HEK293T (cell line): ENCODE measurements at regions not wholly inside any gene's neighbourhood (a gene's known extent, or its start where the extent isn't known, plus 50 kb on each side); places are given as distances from the start of the nearest gene placed in this dataset.

Experiments
- CTCF ChIA-PET: fragments of 350-600 bp; formaldehyde crosslinking; extraction: SDS; loops from one replicate; lab custom pipeline; 2021; ENCODE audit warnings: antibody characterized with exemption, inconsistent platforms; lab: Yijun Ruan, JAX
- POLR2A ChIA-PET: fragments of 350-600 bp; formaldehyde crosslinking; extraction: SDS; loops from one replicate; lab custom pipeline; 2020; ENCODE audit warnings: antibody characterized with exemption, inconsistent platforms; lab: Yijun Ruan, JAX
- DNase-seq: peaks from one replicate; pipeline ENCODE4 v3.0.0; 2012; ENCODE audit warnings: mixed read lengths; ENCODE audit errors: extremely low spot score
- ARNT ChIP-seq: fragments of 450-650 bp; IDR thresholded peaks from 2 replicates; pipeline ENCODE4 v1.6.1; 2017; ENCODE audit warnings: mild to moderate bottlenecking
- BHLHE40 ChIP-seq: fragments of 450-650 bp; IDR thresholded peaks from 2 replicates; pipeline ENCODE4 v1.6.1; 2016; ENCODE audit warnings: mild to moderate bottlenecking, moderate library complexity, borderline replicate concordance
- CTBP1 ChIP-seq: fragments of 450-650 bp; IDR thresholded peaks from 2 replicates; pipeline ENCODE4 v1.6.1; 2016; ENCODE audit warnings: borderline replicate concordance
- ELF4 ChIP-seq: fragments of 450-650 bp; IDR thresholded peaks from 2 replicates; pipeline ENCODE4 v1.6.1; 2017; ENCODE audit warnings: antibody characterized with exemption
- FOXA1 ChIP-seq: fragments of 450-650 bp; IDR thresholded peaks from 2 replicates; pipeline ENCODE4 v1.6.1; 2016; ENCODE audit warnings: mild to moderate bottlenecking
- FOXK2 ChIP-seq: fragments of 450-650 bp; IDR thresholded peaks from 2 replicates; pipeline ENCODE4 v1.6.1; 2016; ENCODE audit warnings: mild to moderate bottlenecking
- FOXM1 ChIP-seq: fragments of 450-650 bp; IDR thresholded peaks from 2 replicates; pipeline ENCODE4 v1.6.1; 2017; ENCODE audit warnings: mild to moderate bottlenecking, borderline replicate concordance
- HDGF ChIP-seq: fragments of 450-650 bp; IDR thresholded peaks from 2 replicates; pipeline ENCODE4 v1.6.1; 2017; ENCODE audit warnings: antibody characterized with exemption, borderline replicate concordance
- L3MBTL2 ChIP-seq: fragments of 450-650 bp; conservative IDR thresholded peaks from 2 replicates; pipeline ENCODE4 v1.6.1; 2016; ENCODE audit warnings: mild to moderate bottlenecking
- LEF1 ChIP-seq: fragments of 450-650 bp; IDR thresholded peaks from 2 replicates; pipeline ENCODE4 v1.6.1; 2017; ENCODE audit warnings: mild to moderate bottlenecking, borderline replicate concordance
- NFRKB ChIP-seq: fragments of 450-650 bp; IDR thresholded peaks from 2 replicates; pipeline ENCODE4 v1.6.1; 2016; ENCODE audit warnings: mild to moderate bottlenecking, moderate library complexity
- SP1 ChIP-seq: fragments of 450-650 bp; IDR thresholded peaks from 2 replicates; pipeline ENCODE4 v1.6.1; 2017
- SUZ12 ChIP-seq: fragments of 450-650 bp; IDR thresholded peaks from 2 replicates; pipeline ENCODE4 v1.6.1; 2016; ENCODE audit warnings: mild to moderate bottlenecking
- TARDBP ChIP-seq: fragments of 450-650 bp; IDR thresholded peaks from 2 replicates; pipeline ENCODE4 v1.6.1; 2016
- ZNF384 ChIP-seq: fragments of 450-650 bp; IDR thresholded peaks from 2 replicates; pipeline ENCODE4 v1.6.1; 2016
- TF ChIP-seq, protein P1 (sequence below): fragments of 450-650 bp; IDR thresholded peaks from 2 replicates; pipeline ENCODE4 v1.6.1; 2016

- POLR2A ChIA-PET: no interaction called here
- CTCF ChIA-PET: no interaction called here
- TF ChIP-seq, protein P1, sequence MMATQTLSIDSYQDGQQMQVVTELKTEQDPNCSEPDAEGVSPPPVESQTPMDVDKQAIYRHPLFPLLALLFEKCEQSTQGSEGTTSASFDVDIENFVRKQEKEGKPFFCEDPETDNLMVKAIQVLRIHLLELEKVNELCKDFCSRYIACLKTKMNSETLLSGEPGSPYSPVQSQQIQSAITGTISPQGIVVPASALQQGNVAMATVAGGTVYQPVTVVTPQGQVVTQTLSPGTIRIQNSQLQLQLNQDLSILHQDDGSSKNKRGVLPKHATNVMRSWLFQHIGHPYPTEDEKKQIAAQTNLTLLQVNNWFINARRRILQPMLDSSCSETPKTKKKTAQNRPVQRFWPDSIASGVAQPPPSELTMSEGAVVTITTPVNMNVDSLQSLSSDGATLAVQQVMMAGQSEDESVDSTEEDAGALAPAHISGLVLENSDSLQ: no peak
- TF ChIP-seq ELF4 (no peak), CTBP1 (no peak), NFRKB (no peak), L3MBTL2 (no peak), BHLHE40 (no peak), SP1 (no peak), HDGF (no peak)
- no peak for DNase-seq
These were observed 118.3 kb upstream of the NAV2 start for GRCh38 chr11:19594326-19594725.

- ChIA-PET CTCF (no interaction called here), POLR2A (no interaction called here)
- TF ChIP-seq ZNF384 (no peak), CTBP1 (no peak), FOXK2 (no peak), L3MBTL2 (no peak), ELF4 (no peak), FOXA1 (no peak), SUZ12 (no peak), ARNT (no peak), LEF1 (no peak), SP1 (no peak)
- TF ChIP-seq, protein P1: no peak
- no peak for DNase-seq
These were observed 119.8 kb upstream of the NAV2 start for GRCh38 chr11:19592842-19593241.

DNA sequence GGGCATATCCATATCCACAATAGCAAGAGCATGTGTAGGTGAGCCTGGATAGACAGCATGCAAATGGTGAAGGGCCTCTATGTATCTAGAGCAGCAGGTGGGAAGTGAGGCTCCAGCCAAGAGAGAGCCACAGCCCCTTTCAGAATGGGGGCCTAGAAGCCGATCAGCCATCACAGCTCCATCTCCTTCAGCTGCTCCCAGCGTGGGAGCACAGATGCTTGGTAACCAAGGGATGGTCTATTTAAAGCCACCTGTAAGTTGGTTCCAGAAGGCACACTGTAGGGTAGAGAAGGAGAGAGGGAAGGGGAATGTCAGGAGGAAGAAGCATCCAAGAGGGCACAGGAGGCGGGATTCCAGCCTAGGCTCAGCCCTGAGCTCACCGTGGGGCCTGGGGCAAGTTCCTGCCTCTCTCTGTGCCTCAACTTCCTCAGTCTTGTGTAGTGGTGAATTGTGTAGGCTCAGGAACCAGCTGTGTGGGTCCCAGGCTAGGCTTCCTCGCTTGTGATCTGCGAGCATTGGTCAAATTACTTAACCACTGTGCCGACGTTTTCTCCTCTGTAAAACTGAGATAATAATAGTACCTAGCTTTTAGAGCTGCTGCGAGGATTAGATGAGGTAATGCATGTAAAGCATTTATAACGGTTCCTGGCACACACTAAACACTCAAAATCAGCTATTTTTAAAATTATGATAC, 122.9 kb upstream of the NAV2 start:
- POLR2A ChIA-PET: no interaction called here
- no peak for TF ChIP-seq FOXM1
- TF ChIP-seq CTBP1: no peak
- TF ChIP-seq TARDBP: no peak
- no peak for TF ChIP-seq SUZ12
- TF ChIP-seq FOXK2: no peak
- no peak for TF ChIP-seq L3MBTL2
- no peak for TF ChIP-seq FOXA1
- CTCF ChIA-PET: no interaction called here
- DNase-seq: no peak

GRCh38 chr11:19587979-19588378, 124.7 kb upstream of the NAV2 start:
- CTCF ChIA-PET: no interaction called here
- TF ChIP-seq, protein P1: no peak
- TF ChIP-seq SP1 (no peak), ELF4 (no peak), SUZ12 (no peak), LEF1 (no peak), FOXK2 (no peak), FOXA1 (no peak)
- POLR2A ChIA-PET: no interaction called here
- DNase-seq: no peak

GRCh38 chr11:19580646-19581045, 132.0 kb upstream of the NAV2 start:
- CTCF ChIA-PET: no interaction called here
- TF ChIP-seq ARNT (no peak), BHLHE40 (no peak), TARDBP (no peak), SUZ12 (no peak), FOXM1 (no peak), NFRKB (no peak), FOXK2 (no peak), LEF1 (no peak), CTBP1 (no peak), SP1 (no peak), ELF4 (no peak), HDGF (no peak), L3MBTL2 (no peak), ZNF384 (no peak), FOXA1 (no peak)
- TF ChIP-seq, protein P1: no peak
- POLR2A ChIA-PET: no interaction called here
- no peak for DNase-seq

- ChIA-PET CTCF (no interaction called here), POLR2A (no interaction called here)
- no peak for TF ChIP-seq LEF1
- TF ChIP-seq FOXA1: no peak
- no peak for DNase-seq
These were observed 132.7 kb upstream of the NAV2 start for GRCh38 chr11:19579957-19580356.
